Islet precursor cell (in vitro differentiated cells): ENCODE measurements at regions not wholly inside any gene's neighbourhood (a gene's known extent, or its start where the extent isn't known, plus 50 kb on each side); places are given as distances from the start of the nearest gene placed in this dataset.

Source experiments
- DNase-seq: peaks from one replicate; pipeline ENCODE4 v3.0.0-alpha.2; 2018

DNA sequence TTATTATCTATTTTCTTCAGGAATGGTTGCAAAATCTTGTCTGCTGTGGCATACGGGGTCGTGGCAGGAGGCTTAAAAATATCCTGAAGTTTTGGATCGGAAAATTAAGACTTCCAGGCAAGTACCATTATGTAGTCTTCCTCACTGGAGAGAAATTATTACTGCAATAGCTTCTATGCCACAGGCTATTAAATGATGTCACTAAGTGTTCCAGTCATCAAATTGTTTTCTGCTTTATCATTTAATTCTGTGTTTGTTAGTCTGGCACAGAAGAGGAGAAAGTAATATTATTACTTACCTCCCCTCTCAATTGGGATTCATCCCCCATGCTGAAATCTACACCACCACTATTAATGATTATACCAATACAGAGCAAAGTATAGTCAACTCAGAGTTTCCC is 378.2 kb upstream of the ALCAM start:
- no peak for DNase-seq

DNA sequence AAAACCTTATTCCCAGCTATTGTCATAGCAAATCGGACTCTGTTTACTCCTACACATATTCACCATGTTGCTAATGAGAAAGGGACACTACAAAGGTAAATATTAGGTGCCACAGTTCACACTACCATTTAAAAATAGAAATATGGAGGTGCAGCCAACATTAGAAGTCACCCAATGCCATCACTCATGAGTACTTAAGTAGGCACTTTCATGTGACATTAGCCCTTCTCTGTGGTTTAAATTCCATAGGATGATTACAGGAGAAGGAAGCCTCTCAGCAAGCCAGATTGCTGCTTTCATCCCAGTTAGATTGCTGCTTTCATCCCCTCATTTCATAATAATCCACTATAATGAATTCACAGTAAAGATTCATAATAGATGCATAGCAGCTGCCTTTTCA is 376.8 kb upstream of the ALCAM start:
- DNase-seq = no peak

DNA sequence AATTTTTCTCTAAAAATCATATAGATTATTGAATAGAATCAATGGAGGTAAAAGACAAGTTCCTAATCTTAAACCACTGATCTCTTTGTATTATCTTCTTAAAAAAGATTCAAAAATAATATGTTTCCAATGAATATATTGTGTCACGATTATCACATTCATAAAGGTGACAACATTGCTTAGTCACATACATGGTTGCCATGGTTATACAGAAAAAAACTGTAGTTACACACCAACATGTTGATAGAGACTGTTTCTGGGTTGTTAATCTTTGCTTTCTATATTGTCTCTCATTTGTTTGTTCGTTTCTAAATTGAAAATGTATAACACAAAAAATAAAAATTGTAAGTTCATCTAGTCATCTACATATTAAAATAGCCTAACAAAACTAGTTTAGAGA is 376.0 kb upstream of the ALCAM start:
- no peak for DNase-seq

DNA sequence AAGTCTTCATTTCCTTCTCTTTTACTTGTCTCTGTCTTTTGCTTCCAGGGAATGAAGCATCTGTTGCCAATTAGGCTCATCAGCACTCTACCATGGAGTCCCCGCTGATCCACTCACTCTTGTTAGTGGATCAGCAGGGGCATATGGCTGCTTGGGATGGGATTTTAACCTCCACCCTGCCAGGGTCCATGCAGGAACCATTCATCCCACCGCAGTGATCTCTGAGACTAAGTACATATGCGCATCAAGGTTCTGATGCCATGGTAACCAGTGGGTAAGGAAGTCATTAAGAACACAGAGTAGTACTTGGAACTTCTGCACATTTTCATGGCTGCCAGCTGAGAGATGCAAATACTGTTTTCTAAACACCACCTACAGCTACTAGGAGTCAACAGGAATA is 374.0 kb upstream of the ALCAM start:
- no peak for DNase-seq

DNA sequence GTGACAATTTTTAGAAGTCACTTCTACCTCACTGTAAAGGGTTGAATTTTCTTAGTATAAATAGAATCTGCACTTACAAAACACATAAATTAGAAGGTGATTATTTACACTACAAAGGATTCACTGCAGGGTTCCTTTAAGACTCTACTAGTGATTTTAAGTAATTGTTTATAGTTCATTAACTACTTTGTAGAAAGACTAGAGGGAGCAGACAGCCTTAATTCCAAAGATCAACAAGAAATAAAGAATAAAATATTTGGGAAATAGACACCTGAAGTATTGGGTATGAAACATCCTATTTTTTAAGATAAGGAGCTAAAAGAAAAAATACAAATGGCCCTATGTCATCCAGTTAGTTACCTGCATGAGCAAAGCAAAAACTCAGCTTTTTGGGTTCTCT is 360.5 kb upstream of the ALCAM start:
- DNase-seq = no peak

DNA sequence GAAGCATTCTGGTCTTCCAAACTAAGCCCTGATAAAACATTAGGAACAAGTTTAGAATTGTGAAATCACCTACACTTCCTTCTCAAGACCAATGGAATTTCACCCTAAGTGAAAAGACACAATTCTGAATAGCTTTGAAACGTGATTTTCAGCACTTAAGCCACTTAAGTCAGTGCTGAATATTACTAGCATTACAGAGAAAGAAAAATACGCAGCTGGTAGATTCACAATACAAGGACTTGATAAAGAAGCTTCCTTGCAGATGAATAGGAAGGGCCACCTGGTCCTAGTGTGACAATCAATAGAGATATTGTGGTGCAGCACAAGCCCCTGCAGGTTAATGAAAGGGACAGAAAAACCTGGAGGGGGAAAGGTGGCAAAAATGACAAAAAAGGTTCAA is 353.1 kb upstream of the ALCAM start:
- no peak for DNase-seq

DNA sequence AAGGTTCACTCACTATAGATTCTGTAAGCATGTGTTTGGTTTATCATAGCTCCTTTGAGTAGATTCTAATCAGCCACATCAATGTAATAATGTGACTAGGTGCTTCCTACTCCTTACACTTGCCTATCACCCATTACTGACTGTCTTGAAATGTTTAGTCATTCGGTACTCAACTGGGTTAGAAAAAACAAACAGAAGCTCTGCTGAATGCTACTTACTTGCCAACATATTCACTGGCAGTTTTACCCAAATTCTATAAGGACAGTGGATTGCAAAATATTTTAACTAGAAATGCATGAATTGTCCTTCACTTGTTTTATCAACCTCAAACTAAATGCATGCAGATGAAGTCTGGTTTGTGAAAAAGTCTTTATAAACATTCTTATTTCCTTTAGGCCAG is 352.1 kb upstream of the ALCAM start:
- DNase-seq = no peak

DNA sequence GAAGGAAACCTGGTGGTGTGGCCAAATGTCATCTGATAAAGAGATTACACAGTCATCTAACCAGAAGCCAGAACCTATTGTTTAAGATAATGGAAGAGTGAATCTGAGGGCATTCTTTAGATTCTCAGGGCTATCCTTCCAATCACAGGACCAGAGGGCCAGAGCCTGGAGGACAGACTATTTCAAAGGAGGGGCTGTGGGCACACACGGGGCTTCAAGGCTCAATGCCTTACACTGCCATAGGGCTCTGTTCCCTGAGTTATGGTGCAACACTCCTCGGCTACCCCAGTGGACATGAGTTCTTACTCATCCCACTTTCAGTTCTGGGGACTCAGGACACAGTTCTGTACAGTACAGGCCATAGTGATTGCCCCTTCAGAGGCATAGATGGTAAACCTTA is 343.9 kb upstream of the ALCAM start:
- DNase-seq = peak; percentile 72

DNA sequence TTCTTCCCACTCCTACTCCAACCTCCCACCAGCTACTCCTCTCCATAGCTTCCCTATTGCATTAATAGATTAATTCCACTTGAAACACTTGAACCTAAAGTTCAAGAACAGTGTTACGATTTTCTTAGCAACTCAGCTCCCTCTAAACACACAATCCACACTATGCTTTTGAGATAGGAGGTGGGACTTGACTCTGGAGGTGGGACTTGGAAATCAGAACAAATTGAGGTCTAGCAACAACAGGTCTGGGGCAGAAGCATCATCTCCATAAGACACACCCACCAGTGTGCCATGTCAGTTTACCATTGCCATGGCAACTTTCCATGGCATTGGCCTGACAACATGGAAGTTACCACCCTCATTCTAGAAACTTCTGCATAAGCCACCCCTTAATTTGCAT is 336.5 kb upstream of the ALCAM start:
- DNase-seq = no peak

DNA sequence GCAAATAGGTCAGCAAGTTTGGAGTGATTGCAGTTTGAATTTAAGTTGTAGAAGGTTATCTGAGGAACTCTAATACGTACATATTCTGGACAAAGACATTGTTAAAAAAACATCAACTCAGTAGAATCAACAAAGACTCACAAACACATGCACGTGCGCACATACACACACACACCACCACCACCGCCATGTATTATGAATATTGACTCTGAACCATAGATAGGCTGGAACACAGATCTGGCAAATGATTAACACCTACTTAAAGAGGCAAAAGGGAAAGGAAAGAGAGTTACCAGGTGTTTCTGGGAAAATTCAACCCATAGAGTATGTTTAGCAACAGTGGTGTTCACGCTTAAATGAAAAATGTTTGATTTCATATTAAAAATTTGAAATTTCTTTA is 334.2 kb upstream of the ALCAM start:
- no peak for DNase-seq

DNA sequence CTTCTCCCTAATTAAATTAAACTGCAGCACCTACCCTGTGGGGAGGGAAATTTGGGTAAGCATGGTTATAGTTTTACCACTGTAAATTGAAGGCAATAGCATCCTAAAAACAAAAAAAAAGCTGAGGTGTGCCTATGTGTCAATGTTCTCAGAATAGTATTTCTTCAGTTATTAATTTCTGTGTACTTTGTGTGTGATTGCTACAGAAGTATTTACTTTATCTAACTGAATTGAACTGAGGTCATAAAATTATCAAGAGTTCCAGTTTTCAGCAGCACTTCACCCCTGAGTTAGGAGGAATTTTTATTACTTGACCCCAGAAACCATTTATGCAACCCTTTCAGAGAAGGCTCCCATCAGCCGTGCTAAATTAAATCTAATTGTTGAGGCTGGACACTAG is 333.6 kb upstream of the ALCAM start:
- DNase-seq = no peak

DNA sequence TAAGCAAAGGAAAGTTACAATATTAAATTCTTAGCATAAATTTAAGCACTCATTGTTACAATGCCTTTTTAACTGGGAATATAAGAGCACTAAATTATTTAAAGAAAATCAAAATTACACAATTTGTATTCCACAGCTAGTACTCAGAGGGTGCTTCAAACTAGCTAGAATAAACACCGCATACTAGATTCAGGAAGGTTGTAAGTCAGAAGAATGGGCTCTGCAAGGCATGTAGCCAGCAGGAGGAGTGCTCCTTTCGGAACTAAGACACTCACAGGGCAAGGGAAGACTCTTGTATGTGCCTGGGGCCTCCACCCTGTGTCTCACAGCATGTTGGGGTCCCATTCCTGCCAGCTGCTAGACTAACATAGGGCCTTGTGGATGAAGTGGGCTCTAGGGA is 327.7 kb upstream of the ALCAM start:
- no peak for DNase-seq

DNA sequence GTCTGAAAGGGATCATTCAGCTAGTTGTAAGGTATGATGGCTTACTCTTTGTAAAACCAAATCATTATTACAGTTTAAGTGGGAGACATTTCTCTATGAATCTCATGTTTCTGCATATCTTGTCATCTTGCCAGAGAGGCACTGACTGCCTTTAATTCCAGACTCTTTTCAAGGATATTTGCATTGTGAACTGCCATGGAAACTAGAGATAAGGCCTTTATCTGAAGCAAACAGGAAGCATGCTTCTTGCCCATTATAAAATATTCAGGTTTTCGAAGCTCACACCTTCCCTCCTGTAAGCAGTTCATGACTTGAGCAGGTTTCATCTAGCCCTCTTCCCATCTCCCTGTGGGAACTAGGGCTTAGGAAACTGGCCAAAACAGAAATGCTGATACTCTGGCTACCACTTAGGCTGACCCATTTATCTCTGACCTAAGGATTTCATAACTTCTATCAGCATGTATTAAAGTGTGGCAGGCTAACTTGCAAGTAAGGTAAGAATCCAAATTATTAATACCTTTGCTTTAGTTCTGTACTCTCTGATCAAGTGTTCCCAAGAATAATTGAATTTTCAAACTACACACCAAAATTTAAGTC is 326.6 kb upstream of the ALCAM start:
- DNase-seq = no peak

DNA sequence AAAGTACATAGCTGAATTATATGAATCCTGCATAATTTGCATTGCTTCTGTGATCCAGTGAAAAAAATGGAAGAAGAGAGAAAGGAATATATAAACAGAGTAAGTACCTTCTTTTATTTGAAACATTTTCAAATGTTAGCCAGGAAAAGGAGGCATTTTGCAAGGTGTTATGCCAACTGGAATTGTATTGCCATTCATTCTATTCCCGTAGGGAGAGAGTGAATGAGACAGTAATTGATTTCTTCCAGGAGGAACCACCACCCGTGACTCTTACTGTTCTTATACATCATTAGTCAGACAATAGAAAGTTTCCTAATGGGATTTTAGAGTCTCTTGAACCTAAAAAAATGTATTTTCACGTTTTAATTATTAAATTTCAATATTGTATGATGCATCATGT is 324.1 kb upstream of the ALCAM start:
- DNase-seq = no peak

DNA sequence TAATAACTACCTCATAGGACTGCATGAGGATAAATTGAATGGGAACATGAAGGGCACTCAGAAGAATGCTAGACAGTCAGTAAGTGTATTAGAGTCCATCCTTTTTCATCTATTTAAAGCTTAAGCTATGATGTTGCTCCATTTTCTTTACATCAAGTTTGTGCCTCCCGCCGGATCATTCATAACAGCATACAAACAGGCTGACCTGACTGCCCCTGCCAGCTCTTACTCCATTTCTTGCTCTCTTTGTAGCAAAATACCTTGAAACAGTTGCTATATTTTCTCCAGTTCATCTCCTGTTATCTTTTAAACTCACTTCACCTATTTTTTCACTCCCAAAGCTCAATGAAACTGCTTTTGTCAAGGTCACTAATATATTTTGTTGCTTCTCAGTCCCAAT is 315.6 kb upstream of the ALCAM start:
- no peak for DNase-seq

DNA sequence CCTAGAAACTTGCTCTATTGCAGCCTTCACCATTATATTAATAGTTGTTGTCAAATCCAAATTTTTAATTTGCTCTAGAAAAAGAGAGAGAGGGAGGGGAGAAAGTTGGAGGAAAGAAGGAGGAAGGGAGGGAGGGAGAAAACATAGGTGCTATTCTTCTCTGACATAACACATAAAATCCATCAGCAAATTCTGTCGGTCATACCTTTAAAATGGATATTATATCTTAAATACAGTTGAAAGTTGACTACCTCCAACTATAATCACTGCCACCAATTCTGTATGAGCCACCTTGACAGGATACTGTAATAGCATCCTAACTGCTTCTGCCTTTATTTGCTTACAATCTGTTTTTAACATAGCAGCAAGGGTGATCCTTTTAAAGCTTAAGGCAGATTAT is 314.7 kb upstream of the ALCAM start:
- DNase-seq = no peak

DNA sequence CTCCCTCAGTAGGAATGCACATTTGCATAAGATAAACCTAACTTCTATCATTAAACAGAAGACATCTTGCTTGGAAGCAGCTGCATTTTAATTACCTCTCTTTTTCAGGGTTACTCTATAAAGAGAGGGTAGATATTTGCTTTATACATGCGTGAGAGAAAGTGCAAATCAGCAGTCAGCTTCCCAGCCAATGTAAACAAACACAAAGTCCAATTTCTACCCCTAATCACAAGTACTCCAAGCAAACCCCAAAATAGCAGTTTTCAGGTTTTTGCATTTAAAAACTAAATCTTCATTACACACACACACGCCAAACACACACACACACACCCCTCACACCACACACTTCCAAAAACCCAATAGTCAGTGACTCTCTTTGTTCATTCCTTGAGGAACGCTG is 303.9 kb upstream of the ALCAM start:
- DNase-seq = no peak

DNA sequence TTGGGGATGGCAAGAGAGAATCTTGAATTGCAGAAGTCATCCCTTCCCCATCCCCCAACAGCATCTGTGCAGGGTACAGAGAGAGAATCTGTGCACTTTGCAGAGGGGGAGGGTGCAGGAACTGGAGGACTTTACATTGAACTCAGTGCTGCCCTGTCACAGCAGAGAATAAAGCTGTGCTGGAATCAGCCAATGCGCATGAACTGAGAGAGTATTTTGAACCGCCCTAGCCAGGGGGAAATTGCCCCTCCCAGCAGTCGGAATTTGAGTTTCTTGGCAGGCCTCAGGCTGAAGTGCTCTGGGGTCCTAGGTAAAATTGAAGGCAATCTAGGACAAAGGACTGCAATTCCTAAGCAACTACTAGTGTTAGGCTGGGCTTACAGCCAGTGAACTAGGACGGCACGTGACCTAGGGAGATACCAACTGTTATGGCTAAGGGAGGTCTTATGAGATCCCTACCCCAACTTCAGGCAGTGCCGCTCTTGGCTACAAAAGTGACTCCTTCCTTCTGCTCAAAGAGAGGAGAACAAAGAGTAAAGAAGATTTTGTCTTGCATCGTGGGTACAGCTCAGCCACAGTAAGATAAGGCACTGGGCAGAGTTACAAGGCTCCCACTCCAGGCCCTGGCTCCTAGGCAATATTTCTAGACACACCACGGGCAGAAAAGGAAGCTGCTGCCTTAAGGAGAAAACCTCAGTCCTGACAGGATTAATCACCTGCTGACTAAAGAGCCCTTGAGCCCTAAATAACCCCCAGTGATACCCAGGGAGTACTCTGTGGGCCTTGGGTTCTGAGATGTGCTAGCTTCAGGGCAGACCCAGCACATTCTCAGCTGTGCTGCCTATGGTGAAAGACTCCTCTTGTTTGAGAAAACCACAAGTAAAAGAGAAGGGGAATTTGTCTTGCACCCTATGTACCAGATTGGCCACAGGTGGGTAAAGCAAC is 300.5 kb upstream of the ALCAM start:
- no peak for DNase-seq

DNA sequence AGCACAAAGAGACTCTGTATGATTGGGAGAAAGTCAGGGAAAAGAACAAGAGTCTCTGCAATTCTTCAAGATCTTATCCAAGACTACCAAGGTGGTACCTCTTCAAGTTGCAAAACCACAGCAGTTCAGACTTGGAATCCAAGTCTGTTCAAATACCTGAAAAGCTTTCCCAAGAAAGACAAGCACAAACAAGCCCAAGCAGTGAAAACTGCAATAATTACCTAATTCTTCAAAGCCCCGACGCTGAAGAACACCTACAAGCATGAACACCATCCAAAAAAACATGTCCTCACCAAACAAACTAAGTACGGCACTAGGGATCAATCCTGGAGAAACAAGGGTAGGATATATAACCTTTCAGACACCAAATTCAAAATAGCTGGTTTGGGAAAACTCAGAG is 299.3 kb upstream of the ALCAM start:
- DNase-seq = no peak

DNA sequence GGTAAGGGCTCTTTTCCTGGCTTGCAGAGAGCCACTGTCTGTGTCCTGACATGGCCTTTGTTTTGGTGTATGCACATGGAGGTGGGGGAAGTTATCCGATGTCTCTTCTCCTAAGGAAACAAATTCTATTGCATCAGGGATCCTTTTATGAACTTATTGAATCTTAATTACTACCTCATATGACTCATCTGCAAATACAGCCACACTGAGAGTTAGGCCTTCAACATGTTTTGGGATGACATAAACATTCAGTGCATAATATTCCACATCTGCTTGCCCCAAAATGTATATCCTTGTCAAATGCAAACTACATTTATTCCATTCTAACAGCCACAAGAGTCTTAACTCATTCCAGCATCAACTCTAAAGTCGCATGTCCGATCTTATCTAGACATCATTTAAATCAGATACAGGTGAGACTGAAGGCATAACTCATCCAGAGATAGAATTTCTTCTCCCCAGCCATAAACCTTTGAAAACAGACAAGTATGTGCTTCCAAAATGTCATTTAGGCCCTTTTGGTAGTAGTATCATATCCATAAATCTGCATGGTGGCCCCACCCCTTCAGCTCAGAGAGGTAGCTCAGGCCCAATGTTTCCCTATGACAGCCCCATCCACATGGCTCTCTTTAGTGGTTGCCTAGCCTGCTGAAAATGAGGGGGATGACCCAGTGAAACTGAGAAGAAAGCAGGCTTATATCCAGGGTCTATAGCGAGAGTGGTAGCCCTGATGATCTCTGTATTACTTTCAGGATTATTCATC is 289.5 kb upstream of the ALCAM start:
- DNase-seq = no peak

DNA sequence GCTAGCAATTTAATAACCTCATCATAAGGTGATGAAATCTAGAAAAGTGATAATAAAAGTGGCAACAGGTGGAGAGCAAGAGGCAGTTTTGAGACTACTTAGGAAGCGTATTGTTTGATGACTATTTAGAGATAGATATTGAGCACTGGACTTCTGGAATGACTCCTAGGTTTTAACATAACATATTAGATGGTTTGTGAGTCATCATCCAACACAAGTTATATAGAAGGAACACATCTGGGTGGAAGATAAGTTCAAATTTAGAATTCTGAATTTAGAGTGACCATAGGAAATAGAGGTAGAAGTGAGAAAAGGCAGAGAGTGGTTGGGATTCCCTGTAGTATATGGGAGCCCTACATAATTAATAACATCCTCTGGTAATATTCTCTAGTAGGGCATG is 282.8 kb upstream of the ALCAM start:
- no peak for DNase-seq

DNA sequence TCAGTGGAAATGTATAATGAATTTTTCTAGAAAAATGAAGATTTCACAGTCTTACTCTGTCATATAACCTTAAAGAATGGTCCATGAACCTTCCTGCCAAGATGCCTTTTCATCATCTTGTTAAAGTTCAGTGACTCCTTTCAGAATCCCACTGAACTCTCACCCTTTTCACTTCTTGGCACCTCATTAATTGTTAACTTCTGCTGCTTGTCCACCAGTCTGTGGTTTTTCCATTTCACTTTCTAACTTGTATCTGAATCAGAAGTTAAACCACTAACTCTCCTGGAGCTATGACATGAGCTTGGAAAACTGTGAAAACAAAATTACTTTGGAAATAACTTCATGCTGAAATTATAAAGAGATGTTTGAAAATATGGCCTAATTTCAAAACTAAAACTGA is 281.2 kb upstream of the ALCAM start:
- no peak for DNase-seq

DNA sequence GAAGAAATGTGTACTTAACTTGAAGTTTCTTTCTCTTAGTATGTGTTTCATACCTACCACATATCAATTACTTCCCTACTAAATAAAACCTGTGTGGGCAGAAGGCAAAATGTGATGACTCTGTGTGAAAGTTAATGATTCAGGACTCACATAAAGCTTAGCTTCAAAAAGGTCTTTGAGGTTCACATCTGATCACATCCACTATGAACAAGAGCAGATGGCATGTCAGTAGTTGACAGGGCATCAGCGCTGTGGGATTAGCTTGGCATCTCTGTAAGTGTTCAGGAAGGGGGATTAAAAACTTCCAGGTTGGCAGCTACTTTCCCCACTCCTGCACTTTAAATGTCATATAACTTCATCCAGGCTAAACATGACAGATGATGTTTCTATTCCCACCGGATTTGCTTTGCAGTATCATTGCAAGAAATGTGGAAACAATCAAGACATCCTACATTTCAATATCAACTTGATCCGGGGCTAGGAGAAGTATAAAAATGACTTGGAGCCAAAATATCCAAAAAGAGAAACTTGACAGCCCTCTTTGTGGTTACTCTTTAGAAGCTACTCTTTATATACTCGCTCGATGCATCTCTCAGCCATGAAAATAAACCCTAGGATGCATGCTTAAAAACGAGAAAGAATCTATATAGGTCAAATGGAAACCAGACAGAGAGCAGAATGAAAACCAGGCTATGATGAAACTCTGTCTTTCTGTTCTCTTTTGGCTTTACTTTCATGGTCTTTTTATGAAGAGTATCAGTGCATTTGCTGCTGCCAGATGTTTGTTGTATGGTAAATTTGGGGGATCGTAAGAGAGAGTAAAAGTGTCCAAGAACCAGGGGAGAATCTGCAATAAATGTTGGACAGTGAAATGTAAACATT is 273.1 kb upstream of the ALCAM start:
- DNase-seq = no peak
